Peyer's patch (tissue), 4 donors: ENCODE measurements at regions not wholly inside any gene's neighbourhood (a gene's known extent, or its start where the extent isn't known, plus 50 kb on each side); places are given as distances from the start of the nearest gene placed in this dataset.

ENCODE experiments used
- CTCF ChIP-seq, 6 experiments: fragments of 450-650 bp in 4 of 6; fragments of 200-600 bp in 2 of 6; sonication (generic) in 1 of 6; IDR thresholded peaks; one replicate each; pipeline ENCODE4 v1.5.1; 2017 to 2019; ENCODE audit warnings: antibody characterized with exemption in 6 of 6, mild to moderate bottlenecking in 3 of 6, moderate library complexity in 1 of 6
- POLR2A ChIP-seq, 2 donors: fragments of 450-650 bp; IDR thresholded peaks; one replicate each; pipeline ENCODE4 v1.5.1; 2017; ENCODE audit warnings: antibody characterized with exemption in 2 of 2, mild to moderate bottlenecking in 2 of 2, moderate library complexity in 2 of 2

- TF ChIP-seq CTCF (IDR thresholded peaks at IDR 0.05) (no peak), POLR2A (IDR thresholded peaks at IDR 0.05) (no peak)
These were observed 955.3 kb upstream of the WWC1 start for GRCh38 chr5:167336161-167336560.
